ENCODE measurements at regions not wholly inside any gene's neighbourhood (a gene's known extent, or its start where the extent isn't known, plus 50 kb on each side); places are given as distances from the start of the nearest gene placed in this dataset.

- Histone ChIP-seq H3K9me3 (ENCODE audit: low read depth) (no peaks in the 10 kb centered on the region), H3K4me2 (ENCODE audit: unreplicated experiment) (no peak overlapping the region), H3F3A (ENCODE audit: insufficient read depth) (no peaks in the 10 kb centered on the region), H3K36me3 (ENCODE audit: low read depth) (no peaks in the 10 kb centered on the region), H2AFZ (no peak overlapping the region), H3K27ac (no peak overlapping the region), H3K79me2 (ENCODE audit: insufficient read depth) (no peaks in the 10 kb centered on the region), H4K20me1 (ENCODE audit: insufficient read depth) (no peaks in the 10 kb centered on the region), H3K4me1 (ENCODE audit: insufficient read depth) (peaks cover 6% of the 10 kb centered on the region), H3K4me3 (no peak overlapping the region), H3K9me2 (ENCODE audit: insufficient read depth) (no peaks in the 10 kb centered on the region), H3K9ac (no peak overlapping the region), H3K27me3 (replicated peaks; ENCODE audit: insufficient read depth) (no peaks in the 10 kb centered on the region)
- no peak for DNase-seq
- in situ Hi-C loops (cut with MboI) = no loop called here
- WGBS, 2 experiments (ENCODE audit: low coverage in 1 of 2, low lambda C conversion rate in 2 of 2, missing lambda C conversion rate in 2 of 2) = 92 to 97% methylated on average over 3 of the region's 3 CpGs
- TF ChIP-seq EZH2 (IDR thresholded peaks at IDR 0.05; ENCODE audit: insufficient read depth, poor library complexity, severe bottlenecking) (no peak), EZH2phosphoT487 (IDR thresholded peaks at IDR 0.05; ENCODE audit: insufficient read depth, low read depth) (no peak)
Observed at GRCh38 chr2:42938671-42939370, 146.4 kb upstream of the HAAO start.

- Histone ChIP-seq H2AFZ (no peak overlapping the region), H4K20me1 (ENCODE audit: insufficient read depth) (no peaks in the 10 kb centered on the region), H3K27ac (no peak overlapping the region), H3K79me2 (ENCODE audit: insufficient read depth) (no peaks in the 10 kb centered on the region), H3K36me3 (ENCODE audit: low read depth) (no peaks in the 10 kb centered on the region), H3F3A (ENCODE audit: insufficient read depth) (no peaks in the 10 kb centered on the region), H3K4me2 (ENCODE audit: unreplicated experiment) (no peak overlapping the region), H3K4me1 (ENCODE audit: insufficient read depth) (peaks cover 6% of the 10 kb centered on the region), H3K4me3 (no peak overlapping the region), H3K9me2 (ENCODE audit: insufficient read depth) (no peaks in the 10 kb centered on the region), H3K27me3 (replicated peaks; ENCODE audit: insufficient read depth) (no peaks in the 10 kb centered on the region), H3K9ac (no peak overlapping the region), H3K9me3 (ENCODE audit: low read depth) (no peaks in the 10 kb centered on the region)
- no peak for DNase-seq
- 88 to 91% methylated on average over 16 of the region's 16 CpGs for WGBS, 2 experiments (ENCODE audit: low coverage in 1 of 2, low lambda C conversion rate in 2 of 2, missing lambda C conversion rate in 2 of 2)
- TF ChIP-seq EZH2 (IDR thresholded peaks at IDR 0.05; ENCODE audit: insufficient read depth, poor library complexity, severe bottlenecking) (no peak), EZH2phosphoT487 (IDR thresholded peaks at IDR 0.05; ENCODE audit: insufficient read depth, low read depth) (no peak)
- in situ Hi-C loops (cut with MboI) = no loop called here
Observed at GRCh38 chr2:42937171-42937875, 144.9 kb upstream of the HAAO start.

DNA sequence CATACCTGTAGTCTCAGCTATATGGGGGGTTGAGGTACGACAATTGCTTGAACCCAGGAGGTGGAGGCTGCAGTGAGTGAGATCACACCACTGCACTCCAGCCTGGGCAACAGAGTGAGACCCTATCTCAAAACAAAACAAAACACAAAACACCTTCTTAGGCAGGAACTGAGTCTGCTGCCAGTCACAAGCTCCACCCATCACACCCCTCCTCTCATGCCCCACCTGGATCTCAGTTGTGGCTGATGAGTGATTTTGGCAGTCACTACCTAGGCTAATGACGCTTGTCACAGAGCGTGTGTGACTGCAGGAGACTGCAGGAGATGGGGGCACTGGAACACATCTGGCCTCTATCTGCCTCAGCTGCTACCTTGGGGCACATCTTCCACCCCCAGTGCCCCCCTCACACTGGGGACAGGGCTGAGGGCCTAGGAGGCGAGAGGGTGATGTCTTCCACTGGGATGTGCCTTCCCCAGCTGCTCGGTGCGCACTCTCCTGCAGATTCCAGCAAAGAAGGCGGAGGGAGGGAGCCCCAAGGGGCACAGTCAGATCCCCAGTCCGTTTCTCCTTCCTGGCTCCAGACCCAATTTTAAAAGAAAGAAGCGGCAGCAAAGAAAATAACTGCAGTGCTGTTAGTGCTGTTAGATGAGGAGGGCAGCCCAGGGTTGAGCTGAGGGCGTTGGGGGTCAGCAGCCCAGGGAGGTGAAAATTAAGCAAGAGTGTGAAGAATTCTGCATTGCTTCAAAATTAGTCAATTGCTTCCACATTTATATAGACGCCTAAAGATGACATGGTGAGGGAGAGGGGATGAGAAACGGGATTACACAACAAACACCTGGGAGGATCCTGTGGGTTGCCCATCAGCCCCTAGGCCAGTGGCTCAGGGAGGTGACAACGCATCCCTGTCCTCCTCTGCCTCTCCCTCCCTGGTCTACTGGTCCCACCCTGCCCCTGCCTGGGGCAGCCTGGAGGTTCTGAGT lies 143.6 kb upstream of the HAAO start:
- no peak overlapping the region for H3K9ac ChIP-seq
- in situ Hi-C loops (cut with MboI) = no loop called here
- WGBS, 2 experiments (ENCODE audit: low coverage in 1 of 2, low lambda C conversion rate in 2 of 2, missing lambda C conversion rate in 2 of 2) = 73 to 75% methylated on average over 13 of the region's 13 CpGs

GRCh38 chr2:42934580-42935186 lies 142.3 kb upstream of the HAAO start:
- Histone ChIP-seq H3K27ac (no peak overlapping the region), H3F3A (ENCODE audit: insufficient read depth) (peaks cover 10% of the 10 kb centered on the region), H3K4me1 (ENCODE audit: insufficient read depth) (peaks cover 32% of the 10 kb centered on the region), H3K4me3 (no peak overlapping the region), H3K9me2 (ENCODE audit: insufficient read depth) (no peaks in the 10 kb centered on the region), H3K27me3 (replicated peaks; ENCODE audit: insufficient read depth) (no peaks in the 10 kb centered on the region), H3K9ac (no peak overlapping the region), H3K4me2 (ENCODE audit: unreplicated experiment) (no peak overlapping the region), H3K36me3 (ENCODE audit: low read depth) (no peaks in the 10 kb centered on the region), H4K20me1 (ENCODE audit: insufficient read depth) (no peaks in the 10 kb centered on the region), H3K9me3 (ENCODE audit: low read depth) (no peaks in the 10 kb centered on the region), H3K79me2 (ENCODE audit: insufficient read depth) (no peaks in the 10 kb centered on the region), H2AFZ (no peak overlapping the region)
- TF ChIP-seq EZH2 (IDR thresholded peaks at IDR 0.05; ENCODE audit: insufficient read depth, poor library complexity, severe bottlenecking) (no peak), EZH2phosphoT487 (IDR thresholded peaks at IDR 0.05; ENCODE audit: insufficient read depth, low read depth) (no peak)
- no peak for DNase-seq
- WGBS, 2 experiments (ENCODE audit: low coverage in 1 of 2, low lambda C conversion rate in 2 of 2, missing lambda C conversion rate in 2 of 2) = 88 to 89% methylated on average over 14 of the region's 14 CpGs
- in situ Hi-C loops (cut with MboI) = no loop called here

More for the DNA sequence above, 143.6 kb upstream of the HAAO start:
- no peak overlapping the region for H3K4me2 ChIP-seq (ENCODE audit: unreplicated experiment)
- H3K27me3 ChIP-seq (replicated peaks; ENCODE audit: insufficient read depth) = no peaks in the 10 kb centered on the region
- H3K9me2 ChIP-seq (ENCODE audit: insufficient read depth) = no peaks in the 10 kb centered on the region
- H4K20me1 ChIP-seq (ENCODE audit: insufficient read depth) = no peaks in the 10 kb centered on the region
- no peak overlapping the region for H3K27ac ChIP-seq
- TF ChIP-seq EZH2phosphoT487 (IDR thresholded peaks at IDR 0.05; ENCODE audit: insufficient read depth, low read depth) (no peak), EZH2 (IDR thresholded peaks at IDR 0.05; ENCODE audit: insufficient read depth, poor library complexity, severe bottlenecking) (no peak)
- no peaks in the 10 kb centered on the region for H3K36me3 ChIP-seq (ENCODE audit: low read depth)
- H3K79me2 ChIP-seq (ENCODE audit: insufficient read depth) = no peaks in the 10 kb centered on the region
- no peak overlapping the region for H3K4me3 ChIP-seq
- no peaks in the 10 kb centered on the region for H3K9me3 ChIP-seq (ENCODE audit: low read depth)
- no peak overlapping the region for H2AFZ ChIP-seq
- peaks cover 19% of the 10 kb centered on the region for H3K4me1 ChIP-seq (ENCODE audit: insufficient read depth)
- peaks cover 4% of the 10 kb centered on the region for H3F3A ChIP-seq (ENCODE audit: insufficient read depth)
- DNase-seq = no peak
